Jurkat, Clone E6-1 (cell line): ENCODE measurements at regions not wholly inside any gene's neighbourhood (a gene's known extent, or its start where the extent isn't known, plus 50 kb on each side); places are given as distances from the start of the nearest gene placed in this dataset.
A peak's percentile ranks its signal among the peaks of the same experiment; 100 is the strongest.
"Not testable (repeated sequence)": the region's sequence is repeated elsewhere in the genome, so short reads cannot be mapped to it uniquely, and the experiment has no call there.

Experiments
- DNase-seq: peaks from one replicate; pipeline ENCODE4 v3.0.0-alpha.2; 2011; ENCODE audit warnings: low read depth, low spot score
- H3K4me3 ChIP-seq: 2 replicates; pipeline ENCODE4 v1.5.1; 2011; ENCODE audit warnings: mild to moderate bottlenecking, low read length, control low read depth, moderate library complexity

DNA sequence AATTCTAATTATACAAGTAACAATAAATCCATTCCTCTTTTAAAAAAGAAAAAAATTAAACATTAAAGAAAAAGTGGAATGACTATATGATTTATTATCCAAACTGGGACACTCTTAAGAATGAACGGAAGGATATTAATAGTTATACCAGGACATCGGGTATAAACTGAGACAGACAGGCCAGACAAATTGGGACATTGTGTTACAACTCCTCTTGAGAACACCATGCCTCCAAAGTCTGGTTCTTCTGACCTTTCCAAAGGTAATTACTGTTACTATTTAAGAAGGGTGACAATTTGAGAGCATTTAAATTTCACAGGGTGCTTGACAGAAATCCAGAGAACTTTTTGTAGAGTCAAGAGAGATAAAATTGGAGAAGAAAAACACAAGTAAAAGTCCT lies 132.1 kb upstream of the MARCHF11 start:
- no peak overlapping the region for H3K4me3 ChIP-seq
- no peak for DNase-seq

GRCh38 chr5:16306812-16307211 lies 127.2 kb upstream of the MARCHF11 start:
- H3K4me3 ChIP-seq: no peak overlapping the region
- no peak for DNase-seq

- no peak for DNase-seq
- H3K4me3 ChIP-seq: no peak overlapping the region
Observed at GRCh38 chr5:16304846-16305245, 125.3 kb upstream of the MARCHF11 start.

GRCh38 chr5:16296946-16297345 lies 117.4 kb upstream of the MARCHF11 start:
- no peak overlapping the region for H3K4me3 ChIP-seq
- no peak for DNase-seq

GRCh38 chr5:16291894-16292293 lies 112.3 kb upstream of the MARCHF11 start:
- H3K4me3 ChIP-seq: no peak overlapping the region
- DNase-seq: no peak

- no peak overlapping the region for H3K4me3 ChIP-seq
- no peak for DNase-seq
Observed at GRCh38 chr5:16291474-16291873, 111.9 kb upstream of the MARCHF11 start.

- no peak for DNase-seq
- no peak overlapping the region for H3K4me3 ChIP-seq
Observed at GRCh38 chr5:16283791-16284190, 104.2 kb upstream of the MARCHF11 start.

DNA sequence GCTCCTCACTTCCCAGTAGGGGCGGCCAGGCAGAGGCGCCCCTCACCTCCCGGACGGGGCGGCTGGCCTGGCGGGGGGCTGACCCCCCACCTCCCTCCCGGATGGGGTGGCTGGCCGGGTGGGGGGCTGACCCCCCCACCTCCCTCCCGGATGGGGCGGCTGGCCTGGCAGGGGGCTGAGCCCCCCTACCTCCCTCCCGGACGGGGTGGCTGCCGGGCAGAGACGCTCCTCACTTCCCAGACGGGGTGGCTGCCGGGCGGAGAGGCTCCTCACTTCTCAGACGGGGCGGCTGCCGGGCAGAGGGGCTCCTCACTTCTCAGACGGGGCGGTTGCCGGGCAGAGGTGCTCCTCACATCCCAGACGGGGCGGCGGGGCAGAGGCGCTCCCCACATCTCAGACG lies 97.3 kb upstream of the MARCHF11 start:
- not testable (repeated sequence) for DNase-seq

DNA sequence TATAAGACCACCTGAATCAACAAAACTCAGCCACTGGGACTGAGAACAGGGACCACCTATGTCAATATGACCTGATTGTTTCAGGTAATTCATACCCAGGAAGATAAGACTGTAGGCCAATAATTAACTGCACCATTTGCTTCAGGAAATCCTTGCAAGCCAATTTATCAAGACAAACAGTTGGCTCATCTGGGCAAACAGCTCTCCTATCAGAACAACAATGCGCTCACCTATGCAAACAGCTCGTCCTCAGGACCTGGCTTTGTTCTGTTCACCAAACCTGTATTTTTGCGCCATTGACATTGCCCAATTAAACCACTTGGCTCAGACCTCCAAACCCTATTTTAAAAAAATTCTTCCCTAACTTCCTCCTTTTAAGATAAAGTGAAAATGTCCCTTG lies 92.3 kb upstream of the MARCHF11 start:
- no peak for DNase-seq
- no peak overlapping the region for H3K4me3 ChIP-seq

More for the DNA sequence above, 97.3 kb upstream of the MARCHF11 start:
- not testable (repeated sequence) for H3K4me3 ChIP-seq

- DNase-seq: peak; percentile 10
- no peak overlapping the region for H3K4me3 ChIP-seq
Observed at GRCh38 chr5:16265141-16265540, 85.5 kb upstream of the MARCHF11 start.

DNA sequence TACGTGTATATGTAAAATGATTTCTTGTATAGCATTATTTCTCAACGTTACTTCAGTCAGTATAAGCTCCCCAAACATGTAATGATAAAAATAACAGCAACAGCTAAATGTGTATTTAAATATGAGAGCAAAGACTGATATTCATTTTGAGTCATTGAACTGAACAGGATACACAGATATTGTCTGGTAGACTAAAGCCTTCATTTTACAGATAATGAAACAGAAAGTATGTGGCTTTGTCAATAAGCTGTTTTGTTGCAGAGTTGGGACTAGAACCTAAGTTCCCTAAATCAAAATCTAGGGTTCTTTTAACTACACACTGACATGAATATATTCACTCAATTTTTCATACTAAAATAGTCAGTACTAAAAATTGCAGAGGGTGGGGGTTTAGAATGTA lies 80.4 kb upstream of the MARCHF11 start:
- DNase-seq: no peak
- H3K4me3 ChIP-seq: no peak overlapping the region

- no peak overlapping the region for H3K4me3 ChIP-seq
- no peak for DNase-seq
Observed at GRCh38 chr5:16253856-16254255, 74.3 kb upstream of the MARCHF11 start.

GRCh38 chr5:16245956-16246355 lies 66.4 kb upstream of the MARCHF11 start:
- H3K4me3 ChIP-seq: no peak overlapping the region
- no peak for DNase-seq

- no peak overlapping the region for H3K4me3 ChIP-seq
- DNase-seq: no peak
Observed at GRCh38 chr5:16245249-16245648, 65.7 kb upstream of the MARCHF11 start.

DNA sequence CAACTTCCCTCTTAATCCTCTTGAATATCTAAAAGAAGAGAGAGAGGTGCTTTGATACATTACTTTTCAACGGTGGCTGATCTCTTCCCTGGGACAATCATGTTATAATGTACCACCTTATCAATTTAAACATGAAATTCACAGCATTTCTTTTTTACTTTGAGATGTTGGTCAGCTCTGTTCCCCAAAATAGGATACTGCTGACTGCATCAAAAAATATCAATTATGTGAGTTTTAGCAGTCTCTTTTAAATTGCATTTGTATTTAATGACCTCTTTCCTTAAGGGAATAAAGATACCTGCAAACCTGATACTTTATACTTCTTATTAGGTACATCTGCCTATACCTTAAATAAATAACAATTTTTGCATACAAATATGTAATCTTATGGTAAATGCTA lies 58.4 kb upstream of the MARCHF11 start:
- H3K4me3 ChIP-seq: no peak overlapping the region
- DNase-seq: no peak

- H3K4me3 ChIP-seq: no peak overlapping the region
- no peak for DNase-seq
Observed at GRCh38 chr5:16234598-16234997, 55.0 kb upstream of the MARCHF11 start.

- no peak overlapping the region for H3K4me3 ChIP-seq
- no peak for DNase-seq
Observed at GRCh38 chr5:16233730-16234129, 54.1 kb upstream of the MARCHF11 start.

DNA sequence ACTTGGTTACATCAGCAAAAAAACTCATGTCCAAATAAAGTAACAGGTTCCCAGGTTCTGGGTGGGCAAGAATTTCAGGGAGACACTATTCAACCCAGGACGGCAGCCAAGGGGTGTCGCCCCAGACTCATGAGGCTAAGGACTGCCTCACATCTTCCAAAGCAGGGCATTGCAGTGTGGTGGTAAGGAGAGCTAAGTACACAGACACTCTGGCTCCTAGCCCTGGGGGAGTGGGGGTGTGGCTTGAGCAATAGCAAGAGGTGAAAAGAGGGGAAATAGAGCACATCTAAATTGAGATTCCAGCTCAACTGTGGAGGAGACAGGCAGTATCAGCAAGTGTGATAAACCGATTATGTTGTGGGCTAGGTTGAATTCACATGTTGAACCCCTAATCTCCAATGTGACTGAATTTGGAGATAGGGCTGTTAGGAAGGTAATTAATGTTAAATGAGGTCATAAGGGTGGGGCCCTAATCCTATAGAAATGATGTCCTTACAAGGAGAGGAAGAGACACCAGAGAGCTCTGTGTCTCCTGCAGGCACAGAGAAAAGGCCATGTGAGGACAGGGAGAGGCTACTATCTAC lies 49.9 kb upstream of the MARCHF11 start:
- no peak for DNase-seq
- no peak overlapping the region for H3K4me3 ChIP-seq
